Natural killer cell (primary cell): ENCODE measurements at regions not wholly inside any gene's neighbourhood (a gene's known extent, or its start where the extent isn't known, plus 50 kb on each side); places are given as distances from the start of the nearest gene placed in this dataset.

Experiments
- ATAC-seq, 3 donors: fragments of 150-1000 bp in 2 of 3; fragments of 200-7000 bp in 1 of 3; cut with Tn5 transposase; 1 replicate in 1 of 3; 2 replicates in 2 of 3; pipeline ENCODE4 v1.10.0; 2021; ENCODE audit warnings: mild to moderate bottlenecking in 2 of 3, moderate library complexity in 2 of 3
- DNase-seq, 2 donors: peaks; one replicate each; pipeline versions ENCODE4 v3.0.0 to v3.0.0-alpha.2; 2013 to 2021; ENCODE audit warnings: mixed read lengths in 1 of 2
- H3K27ac ChIP-seq: one replicate; pipeline ENCODE4 v1.5.1; 2013; ENCODE audit warnings: mild to moderate bottlenecking, low read length
- H3K27me3 ChIP-seq: one replicate; pipeline ENCODE4 v1.6.1; 2013; ENCODE audit warnings: low read length; ENCODE audit not compliant: control insufficient read depth, insufficient read depth
- H3K36me3 ChIP-seq: one replicate; pipeline ENCODE4 v1.6.1; 2013; ENCODE audit warnings: low read length; ENCODE audit not compliant: control insufficient read depth, insufficient read depth
- H3K4me1 ChIP-seq: one replicate; pipeline ENCODE4 v1.6.1; 2013; ENCODE audit warnings: low read length; ENCODE audit not compliant: control insufficient read depth, insufficient read depth
- H3K4me3 ChIP-seq: one replicate; pipeline ENCODE4 v1.5.1; 2013; ENCODE audit warnings: low read length
- H3K9me3 ChIP-seq: one replicate; pipeline ENCODE4 v1.6.1; 2013; ENCODE audit warnings: low read length; ENCODE audit not compliant: control insufficient read depth, insufficient read depth
- H3K27ac Mint-ChIP-seq, 2 donors: one replicate each; pipeline ENCODE4 v1.8.0; 2022; ENCODE audit warnings: mild to moderate bottlenecking in 2 of 2, mixed read lengths in 2 of 2, moderate library complexity in 1 of 2
- H3K27me3 Mint-ChIP-seq, 2 donors: one replicate each; pipeline ENCODE4 v1.8.0; 2022; ENCODE audit warnings: low read depth in 2 of 2, mixed read lengths in 2 of 2
- H3K36me3 Mint-ChIP-seq: one replicate; pipeline ENCODE4 v1.8.0; 2022; ENCODE audit warnings: mixed read lengths
- H3K4me1 Mint-ChIP-seq, 2 donors: one replicate each; pipeline ENCODE4 v1.8.0; 2022; ENCODE audit warnings: mixed read lengths in 2 of 2
- H3K4me3 Mint-ChIP-seq: one replicate; pipeline ENCODE4 v1.8.0; 2022; ENCODE audit warnings: mild to moderate bottlenecking, moderate library complexity, mixed read lengths
- H3K9me3 Mint-ChIP-seq, 2 donors: one replicate each; pipeline ENCODE4 v1.8.0; 2022; ENCODE audit warnings: mixed read lengths in 2 of 2
- WGBS: methylation state at CpG from one replicate; pipeline ENCODE4 v1.1.7; 2013; ENCODE audit warnings: missing lambda C conversion rate; ENCODE audit not compliant: insufficient coverage; 5-methylcytosine and 5-hydroxymethylcytosine counted together
- intact Hi-C: fragments of 100-400 bp; cut with micrococcal nuclease; formaldehyde crosslinking; loops from one replicate; pipeline ENCODE4 v1.14.2; 2022
- TF ChIP-seq, protein P1 (sequence below): fragments of 200-600 bp; IDR thresholded peaks from one replicate; pipeline ENCODE4 v1.8.0; 2022; ENCODE audit warnings: antibody characterized with exemption

DNA sequence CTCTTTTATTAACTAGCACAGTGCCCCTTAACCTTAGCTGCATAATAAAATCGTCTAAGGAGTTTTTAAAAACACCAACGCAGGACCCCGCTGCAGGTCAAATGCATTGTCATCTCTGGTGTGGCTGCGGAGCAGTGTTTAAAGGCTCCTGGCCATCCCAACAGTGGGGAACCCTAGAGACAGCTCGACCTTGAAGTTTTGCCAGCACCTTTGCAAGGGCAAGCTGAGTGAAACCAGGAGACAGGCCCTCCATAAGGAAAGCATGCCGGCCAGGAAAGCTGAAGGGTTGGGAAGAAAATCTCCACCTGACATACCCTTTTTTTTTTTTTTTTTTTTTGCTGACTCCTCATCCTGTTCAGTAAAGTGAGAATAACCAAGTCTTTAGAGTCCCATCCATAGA, 349.0 kb downstream of the CMPK2 start:
- Mint-ChIP-seq H3K9me3 (no peaks in the 10 kb centered on the region), H3K36me3 (no peaks in the 10 kb centered on the region)
- intact Hi-C loops, result no loop called here

DNA sequence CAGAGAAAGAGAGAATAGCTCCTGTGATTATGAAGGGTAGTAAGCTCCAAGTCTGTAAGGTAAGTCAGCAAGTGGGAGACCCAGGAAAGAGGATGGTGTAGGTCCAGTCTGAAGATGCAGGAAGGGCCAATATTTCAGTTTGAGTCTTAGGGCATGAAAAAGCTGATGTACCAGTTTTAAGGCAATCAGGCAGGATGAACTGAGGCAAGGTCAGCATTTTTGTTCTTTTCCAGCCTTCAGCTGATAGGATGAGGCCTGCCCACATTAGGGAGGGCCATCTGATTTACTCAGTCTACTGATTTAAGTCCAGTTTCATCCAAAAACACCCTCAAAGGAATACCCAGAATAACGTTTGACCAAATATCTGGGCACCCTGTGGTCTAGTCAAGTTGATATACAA, 347.3 kb downstream of the CMPK2 start:
- Mint-ChIP-seq H3K27ac (no peak overlapping the region), H3K9me3 (no peaks in the 10 kb centered on the region), H3K27me3 (no peaks in the 10 kb centered on the region), H3K36me3 (no peaks in the 10 kb centered on the region), H3K4me1 (no peaks in the 10 kb centered on the region), H3K4me3 (no peak overlapping the region)
- 60% methylated on average over 1 of the region's 1 CpG for WGBS
- H3K9me3 ChIP-seq, result no peaks in the 10 kb centered on the region
- H3K27me3 ChIP-seq, result no peaks in the 10 kb centered on the region
- ATAC-seq (no peak), DNase-seq (no peak)
- no peaks in the 10 kb centered on the region for H3K4me1 ChIP-seq
- H3K36me3 ChIP-seq, result no peaks in the 10 kb centered on the region
- H3K4me3 ChIP-seq, result no peak overlapping the region
- H3K27ac ChIP-seq, result no peak overlapping the region
- intact Hi-C loops, result no loop called here
- TF ChIP-seq, protein P1, sequence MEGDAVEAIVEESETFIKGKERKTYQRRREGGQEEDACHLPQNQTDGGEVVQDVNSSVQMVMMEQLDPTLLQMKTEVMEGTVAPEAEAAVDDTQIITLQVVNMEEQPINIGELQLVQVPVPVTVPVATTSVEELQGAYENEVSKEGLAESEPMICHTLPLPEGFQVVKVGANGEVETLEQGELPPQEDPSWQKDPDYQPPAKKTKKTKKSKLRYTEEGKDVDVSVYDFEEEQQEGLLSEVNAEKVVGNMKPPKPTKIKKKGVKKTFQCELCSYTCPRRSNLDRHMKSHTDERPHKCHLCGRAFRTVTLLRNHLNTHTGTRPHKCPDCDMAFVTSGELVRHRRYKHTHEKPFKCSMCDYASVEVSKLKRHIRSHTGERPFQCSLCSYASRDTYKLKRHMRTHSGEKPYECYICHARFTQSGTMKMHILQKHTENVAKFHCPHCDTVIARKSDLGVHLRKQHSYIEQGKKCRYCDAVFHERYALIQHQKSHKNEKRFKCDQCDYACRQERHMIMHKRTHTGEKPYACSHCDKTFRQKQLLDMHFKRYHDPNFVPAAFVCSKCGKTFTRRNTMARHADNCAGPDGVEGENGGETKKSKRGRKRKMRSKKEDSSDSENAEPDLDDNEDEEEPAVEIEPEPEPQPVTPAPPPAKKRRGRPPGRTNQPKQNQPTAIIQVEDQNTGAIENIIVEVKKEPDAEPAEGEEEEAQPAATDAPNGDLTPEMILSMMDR, result no peak

More for the DNA sequence above, 349.0 kb downstream of the CMPK2 start:
- H3K27me3 ChIP-seq, result no peaks in the 10 kb centered on the region
- Mint-ChIP-seq H3K4me1 (no peaks in the 10 kb centered on the region), H3K27me3 (no peaks in the 10 kb centered on the region), H3K27ac (no peak overlapping the region), H3K4me3 (no peak overlapping the region)
- H3K9me3 ChIP-seq, result no peaks in the 10 kb centered on the region
- H3K36me3 ChIP-seq, result no peaks in the 10 kb centered on the region
- H3K27ac ChIP-seq, result no peak overlapping the region
- no peak for DNase-seq
- H3K4me3 ChIP-seq, result no peak overlapping the region
- TF ChIP-seq, protein P1, result no peak
- ATAC-seq, result no peak
- WGBS, result 77% methylated on average over 6 of the region's 6 CpGs
- H3K4me1 ChIP-seq, result no peaks in the 10 kb centered on the region

- no peaks in the 10 kb centered on the region for H3K4me1 ChIP-seq
- H3K36me3 ChIP-seq, result no peaks in the 10 kb centered on the region
- no peak for DNase-seq
- no peak for ATAC-seq
- no peak overlapping the region for H3K4me3 ChIP-seq
- WGBS, result 82% methylated on average over 9 of the region's 9 CpGs
- TF ChIP-seq, protein P1, result no peak
- Mint-ChIP-seq H3K36me3 (no peaks in the 10 kb centered on the region), H3K9me3 (no peaks in the 10 kb centered on the region), H3K27ac (no peak overlapping the region), H3K4me1 (no peaks in the 10 kb centered on the region), H3K27me3 (no peaks in the 10 kb centered on the region), H3K4me3 (no peak overlapping the region)
- intact Hi-C loops, result no loop called here
- no peak overlapping the region for H3K27ac ChIP-seq
- H3K27me3 ChIP-seq, result no peaks in the 10 kb centered on the region
- no peaks in the 10 kb centered on the region for H3K9me3 ChIP-seq
Measured at GRCh38 chr2:6523476-6523875, 342.2 kb downstream of the CMPK2 start.

- TF ChIP-seq, protein P1, result no peak
- no peaks in the 10 kb centered on the region for H3K36me3 Mint-ChIP-seq
- no peak overlapping the region for H3K27ac ChIP-seq
- H3K9me3 Mint-ChIP-seq, result no peaks in the 10 kb centered on the region
- no peak for DNase-seq
- H3K4me1 Mint-ChIP-seq, result no peaks in the 10 kb centered on the region
- 85% methylated on average over 11 of the region's 13 CpGs for WGBS
- no peaks in the 10 kb centered on the region for H3K27me3 Mint-ChIP-seq
- no peak for ATAC-seq
- no peaks in the 10 kb centered on the region for H3K4me1 ChIP-seq
- no peak overlapping the region for H3K4me3 Mint-ChIP-seq
- H3K36me3 ChIP-seq, result no peaks in the 10 kb centered on the region
- H3K9me3 ChIP-seq, result no peaks in the 10 kb centered on the region
- intact Hi-C loops, result no loop called here
- no peak overlapping the region for H3K27ac Mint-ChIP-seq
- no peak overlapping the region for H3K4me3 ChIP-seq
- H3K27me3 ChIP-seq, result no peaks in the 10 kb centered on the region
Measured at GRCh38 chr2:6524691-6525474, 340.8 kb downstream of the CMPK2 start.
